Uterus (tissue), 2 donors: ENCODE measurements at regions not wholly inside any gene's neighbourhood (a gene's known extent, or its start where the extent isn't known, plus 50 kb on each side); places are given as distances from the start of the nearest gene placed in this dataset.

Source experiments
- CTCF ChIP-seq, 4 experiments: fragments of 200-600 bp in 2 of 4; fragments of 450-650 bp in 2 of 4; sonication (generic) in 2 of 4; IDR thresholded peaks; one replicate each; pipeline ENCODE4 v1.5.1; 2016 to 2019; ENCODE audit warnings: antibody characterized with exemption in 4 of 4, mild to moderate bottlenecking in 2 of 4, moderate library complexity in 1 of 4
- POLR2A ChIP-seq, 2 donors: fragments of 450-650 bp; IDR thresholded peaks; one replicate each; pipeline ENCODE4 v1.6.1; 2016; ENCODE audit warnings: antibody characterized with exemption in 2 of 2, mild to moderate bottlenecking in 1 of 2, moderate library complexity in 1 of 2

- TF ChIP-seq CTCF (IDR thresholded peaks at IDR 0.05) (no peak), POLR2A (IDR thresholded peaks at IDR 0.05) (no peak)
These were observed 71.4 kb upstream of the PCSK2 start for GRCh38 chr20:17155401-17155800.
